NOMO-1 treated with dmso at 0.1 percent for 144 hours (cell line): ENCODE measurements at regions not wholly inside any gene's neighbourhood (a gene's known extent, or its start where the extent isn't known, plus 50 kb on each side); places are given as distances from the start of the nearest gene placed in this dataset.

Experiments
- DNase-seq: peaks from one replicate; lab custom pipeline; 2025; ENCODE audit not compliant: unreplicated experiment; lab: John Stamatoyannopoulos, UW

DNA sequence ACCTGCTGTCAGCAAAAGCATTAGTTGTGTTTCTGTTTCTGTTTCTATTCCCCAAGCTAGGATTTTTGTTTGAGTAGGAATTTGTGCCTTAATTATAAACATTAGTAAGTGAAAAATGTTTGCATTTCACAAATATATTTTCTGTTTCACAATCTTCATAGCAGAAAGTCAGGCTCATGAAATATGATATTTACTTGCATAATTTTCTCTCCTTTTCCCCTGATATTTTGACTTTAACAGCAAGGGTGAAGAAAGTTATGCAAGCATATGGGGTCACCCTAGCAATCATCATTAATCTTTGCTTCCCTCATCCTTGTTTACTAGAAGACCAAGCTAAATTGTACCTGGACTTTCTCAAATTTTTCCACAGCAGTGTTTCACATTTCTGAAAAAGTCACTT is 140.3 kb upstream of the SEMA6D start:
- no peak for DNase-seq

DNA sequence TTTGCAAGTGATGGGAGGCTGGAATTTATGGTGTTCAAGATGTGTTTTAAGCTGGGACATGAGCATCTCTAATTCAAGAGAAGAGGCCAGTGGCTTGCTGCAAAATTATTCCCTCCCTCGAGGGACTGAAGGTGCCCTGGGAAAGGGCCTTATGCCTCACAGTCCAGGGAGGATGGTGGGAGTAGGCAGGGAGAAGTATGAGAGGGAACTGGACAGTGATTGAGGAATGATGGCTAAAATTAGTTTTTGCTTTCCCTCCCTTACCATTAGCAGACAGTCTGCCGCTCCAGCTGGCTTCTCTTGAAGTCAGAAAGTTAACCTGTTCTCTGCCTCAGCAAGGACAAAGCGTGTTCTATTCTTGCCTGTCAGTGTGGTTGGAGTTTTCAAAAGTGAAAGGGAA is 139.8 kb upstream of the SEMA6D start:
- DNase-seq = no peak

DNA sequence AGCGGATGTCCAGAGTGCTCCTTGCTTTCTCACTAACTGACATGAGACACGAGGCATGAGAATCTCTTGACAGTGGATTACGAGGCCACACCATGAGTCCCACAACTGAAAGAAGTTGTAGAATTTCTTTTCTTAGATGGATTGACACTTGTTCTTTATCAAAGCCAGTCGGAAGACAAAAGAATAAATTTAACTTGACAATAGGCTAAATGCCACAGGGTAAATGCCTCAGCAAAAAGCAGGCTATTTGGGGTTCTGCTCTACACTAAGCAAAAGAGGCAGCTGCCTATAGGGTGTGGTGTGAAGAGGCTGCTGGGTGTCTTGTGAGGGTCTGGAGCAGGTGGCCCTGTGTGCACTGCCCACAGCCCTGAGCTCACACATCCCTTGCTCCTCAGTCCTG is 135.1 kb upstream of the SEMA6D start:
- DNase-seq = no peak

DNA sequence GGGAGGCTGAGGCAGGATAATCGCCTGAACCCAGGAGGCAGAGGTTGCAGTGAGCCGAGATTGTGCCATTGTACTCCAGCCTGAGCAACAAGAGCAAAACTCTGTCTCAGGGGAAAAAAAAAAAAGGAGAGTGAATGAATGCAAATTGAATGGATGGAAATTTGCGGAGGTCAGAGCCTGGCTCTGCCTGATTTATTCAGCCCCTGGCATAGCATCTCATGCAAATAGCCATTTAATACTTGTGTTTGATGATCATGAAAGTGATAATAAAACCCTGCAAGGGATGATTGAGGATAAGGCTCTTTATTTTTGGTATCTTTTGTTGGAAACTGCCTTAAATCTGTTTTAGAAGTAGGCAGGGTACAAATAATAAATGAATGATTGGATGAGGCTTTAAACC is 133.0 kb upstream of the SEMA6D start:
- DNase-seq = no peak

GRCh38 chr15:47586653-47587224 is 130.6 kb upstream of the SEMA6D start:
- DNase-seq = no peak

DNA sequence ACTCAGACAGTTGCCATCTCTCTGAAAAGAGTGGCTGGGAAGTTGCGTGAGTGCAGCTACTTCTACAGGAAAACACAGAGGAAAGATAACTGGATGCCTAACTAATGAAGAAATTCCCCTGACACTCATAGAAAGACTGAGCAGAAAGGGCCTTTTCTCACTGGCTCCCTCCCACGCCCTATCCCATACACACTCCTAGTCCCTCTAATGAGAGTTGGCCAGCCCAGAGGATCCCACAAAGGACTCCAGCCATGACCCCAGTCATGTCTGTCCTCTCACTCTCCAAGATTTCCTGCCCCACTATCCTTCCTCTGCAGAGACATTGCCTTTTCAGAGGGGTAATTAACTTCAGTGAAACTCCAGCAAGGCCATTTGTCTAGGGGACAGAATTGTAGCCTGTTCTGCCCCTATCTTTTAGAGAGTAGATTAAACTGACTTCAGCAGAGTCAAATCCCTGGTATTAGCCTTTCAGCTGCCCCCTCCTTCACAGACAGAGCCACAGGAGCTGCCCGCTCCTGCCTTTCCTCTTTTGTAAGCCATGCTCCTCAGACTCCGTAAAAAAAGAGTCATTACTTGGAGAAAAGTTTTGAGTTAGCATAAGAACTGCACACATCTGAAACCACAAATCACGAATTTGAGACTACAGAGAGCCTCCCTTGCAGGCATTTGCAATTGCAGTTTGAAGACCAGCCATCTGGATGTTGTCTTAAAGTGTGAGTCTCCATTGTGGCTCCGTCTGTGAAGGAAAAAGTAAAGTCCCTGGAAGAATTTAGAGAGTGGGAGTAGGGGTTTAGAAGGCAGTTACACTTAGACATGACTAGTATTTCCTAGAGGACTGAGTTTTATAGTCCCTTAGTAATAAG is 129.1 kb upstream of the SEMA6D start:
- no peak for DNase-seq

DNA sequence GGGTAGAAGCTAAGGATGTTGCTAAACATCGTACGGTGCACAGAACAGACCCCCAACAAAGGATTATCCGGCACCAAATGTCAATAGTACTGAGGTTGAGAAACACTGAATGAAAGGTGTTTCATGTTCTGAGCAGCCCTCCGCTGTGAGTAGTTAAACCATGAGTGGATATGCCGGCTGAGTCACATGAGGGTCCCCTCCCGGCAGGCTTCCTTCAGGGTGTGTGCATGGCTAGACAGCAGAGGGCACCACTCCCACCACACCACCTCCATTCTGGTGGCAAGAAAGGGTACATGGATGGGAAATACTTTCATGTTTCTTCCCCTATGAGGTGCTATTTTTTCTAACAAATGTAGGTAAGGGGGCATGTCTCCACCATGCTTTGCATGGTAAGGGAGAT is 128.3 kb upstream of the SEMA6D start:
- no peak for DNase-seq

GRCh38 chr15:47598996-47599395 is 118.3 kb upstream of the SEMA6D start:
- no peak for DNase-seq

DNA sequence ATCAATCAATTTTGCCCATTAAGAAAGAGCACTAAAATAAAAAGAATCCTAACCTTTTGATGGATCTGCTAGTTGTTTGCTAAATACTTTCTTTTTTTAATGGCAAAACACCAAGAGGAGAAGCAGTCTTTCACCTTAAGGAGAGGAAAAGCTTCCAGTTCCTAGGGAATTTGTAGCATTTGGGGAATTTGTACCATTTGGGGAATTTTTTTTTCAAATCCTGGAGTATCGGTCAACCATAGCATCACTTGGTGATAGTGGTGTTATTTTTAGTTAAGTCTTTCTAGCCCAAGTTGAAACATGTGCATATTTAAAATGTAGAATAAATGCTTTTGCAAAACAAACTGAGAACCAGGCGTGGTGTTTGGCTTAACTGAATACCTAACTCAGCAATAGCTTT is 117.5 kb upstream of the SEMA6D start:
- DNase-seq = no peak

DNA sequence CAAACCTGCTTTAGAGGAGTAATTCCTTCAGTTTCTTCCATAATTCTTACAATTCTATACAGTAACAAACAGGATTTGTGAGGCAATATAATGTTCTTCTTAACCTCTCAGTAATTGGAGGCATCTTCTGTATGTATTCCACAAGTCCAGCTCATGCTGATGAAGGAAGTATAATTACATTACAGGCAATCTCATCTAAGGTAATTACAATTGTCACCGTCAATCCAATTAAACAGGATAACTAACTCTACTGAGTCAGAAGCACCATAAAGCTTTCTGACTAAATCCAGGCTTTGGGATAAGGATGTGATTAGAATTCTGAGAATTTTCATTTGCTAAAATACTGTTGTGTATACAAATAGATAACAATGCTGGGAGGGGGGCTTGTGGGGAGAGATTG is 115.2 kb upstream of the SEMA6D start:
- DNase-seq = no peak

DNA sequence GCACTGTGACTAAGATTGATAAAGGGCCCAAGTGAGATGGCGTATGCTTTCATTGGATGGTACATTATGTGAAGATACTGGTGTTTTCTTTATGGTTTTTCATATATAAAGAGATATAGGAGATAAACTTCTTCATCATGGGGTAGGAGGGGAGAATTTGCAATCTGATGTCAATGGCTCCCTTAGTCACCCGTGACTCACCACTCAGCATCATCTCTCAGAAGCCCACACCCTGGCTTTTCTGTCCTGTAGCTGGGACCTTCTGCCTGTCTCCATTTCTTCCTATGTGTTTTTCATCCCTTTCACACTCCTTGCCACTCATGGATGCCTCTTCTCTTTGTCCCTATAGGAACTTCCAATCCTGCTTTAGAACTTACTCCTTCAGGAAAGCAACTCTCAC is 114.3 kb upstream of the SEMA6D start:
- no peak for DNase-seq

DNA sequence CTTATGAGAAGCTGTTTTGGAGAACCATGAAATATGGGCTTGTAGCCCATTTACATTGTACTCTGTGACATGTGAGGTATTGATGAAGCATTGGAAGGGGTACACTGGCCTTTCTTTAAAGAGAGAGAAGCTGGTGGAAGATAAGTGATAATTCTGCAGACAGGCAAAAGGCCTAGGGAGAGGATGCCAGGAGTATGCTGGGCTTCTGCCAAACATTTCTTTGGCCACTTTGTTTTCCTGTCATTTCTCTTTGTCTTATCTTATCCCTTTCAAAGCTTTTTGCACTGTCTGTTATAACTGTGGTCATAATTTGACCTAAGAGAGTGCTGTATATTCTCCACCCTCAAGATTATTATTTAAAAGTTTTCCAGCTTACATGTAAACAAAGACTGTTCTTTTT is 109.6 kb upstream of the SEMA6D start:
- no peak for DNase-seq

GRCh38 chr15:47609693-47610092 is 107.6 kb upstream of the SEMA6D start:
- no peak for DNase-seq

DNA sequence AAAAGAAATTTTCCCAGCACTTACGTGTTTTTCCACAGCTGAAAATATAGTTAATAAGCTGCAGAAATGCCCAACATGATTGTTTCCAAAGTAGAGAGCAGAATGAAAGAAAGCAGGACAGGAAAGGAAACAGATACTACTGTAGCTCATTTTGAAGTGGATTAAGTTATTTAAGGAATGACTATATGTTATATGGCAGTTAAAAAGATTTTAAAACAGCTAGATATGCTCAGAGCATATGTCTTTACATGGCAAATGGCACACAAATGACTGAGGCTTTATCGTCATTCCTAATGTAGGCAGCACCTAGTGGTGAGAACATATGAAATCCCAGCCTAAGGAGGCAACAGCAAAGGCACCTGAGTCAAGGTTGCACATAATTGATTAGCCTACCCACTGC is 106.6 kb upstream of the SEMA6D start:
- DNase-seq = no peak

DNA sequence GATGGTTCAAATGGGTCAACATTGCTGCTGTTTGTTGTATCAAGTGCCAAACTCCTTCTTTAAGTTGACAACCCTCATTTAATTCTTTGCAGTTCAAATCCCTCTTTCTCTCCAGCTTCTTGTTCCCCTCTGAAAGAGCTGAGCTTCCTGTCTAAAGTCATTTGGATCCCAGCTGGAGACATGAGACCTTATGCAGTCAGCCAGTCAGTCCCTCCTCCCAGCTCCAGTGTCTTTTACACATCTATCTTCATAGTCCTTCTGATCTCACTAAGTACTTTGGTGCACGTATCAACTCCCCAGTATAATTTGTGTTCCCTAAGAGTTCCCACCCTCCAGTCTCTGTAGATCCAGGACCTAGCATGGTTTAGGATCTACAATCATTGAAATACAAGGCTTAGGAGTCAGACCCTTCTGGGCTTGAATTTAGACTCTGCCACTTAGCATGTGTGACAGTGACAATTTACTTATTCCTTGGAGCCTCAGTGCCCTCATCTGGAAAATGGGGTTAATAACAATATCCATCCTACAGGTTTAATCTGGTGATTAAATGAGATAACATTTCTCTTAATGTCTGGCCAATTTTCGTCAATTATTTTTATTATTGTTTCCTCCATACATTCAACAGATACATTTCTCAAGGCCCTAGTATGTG is 102.8 kb upstream of the SEMA6D start:
- no peak for DNase-seq

DNA sequence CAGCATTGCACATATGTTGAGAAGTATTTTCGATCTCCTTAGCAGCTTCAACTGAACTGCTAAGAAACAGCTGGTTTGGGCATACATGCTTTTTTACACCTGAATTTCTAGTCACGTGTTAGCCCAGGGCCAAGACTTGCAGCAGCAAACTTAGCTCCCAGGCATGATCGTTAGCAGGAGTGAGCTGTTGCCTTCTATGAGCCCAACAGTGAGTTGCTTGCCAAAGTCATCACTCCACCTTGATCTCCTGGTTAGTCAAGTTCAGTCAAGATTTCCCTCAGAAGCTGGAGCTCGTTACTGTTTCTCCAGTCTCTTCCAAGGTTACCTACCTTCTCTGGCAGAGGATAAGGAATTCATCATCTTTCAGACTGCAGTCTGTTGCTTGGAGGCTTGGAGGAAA is 100.4 kb upstream of the SEMA6D start:
- DNase-seq = no peak

GRCh38 chr15:47618241-47618640 is 99.1 kb upstream of the SEMA6D start:
- no peak for DNase-seq

GRCh38 chr15:47620960-47621681 is 96.2 kb upstream of the SEMA6D start:
- DNase-seq = no peak

GRCh38 chr15:47622055-47622454 is 95.2 kb upstream of the SEMA6D start:
- DNase-seq = no peak

GRCh38 chr15:47624503-47624902 is 92.8 kb upstream of the SEMA6D start:
- DNase-seq = no peak

GRCh38 chr15:47639042-47639441 is 78.3 kb upstream of the SEMA6D start:
- DNase-seq = no peak

- no peak for DNase-seq
Measured at GRCh38 chr15:47640079-47640478, 77.2 kb upstream of the SEMA6D start.
